OCI-LY7 (cell line): ENCODE measurements at regions not wholly inside any gene's neighbourhood (a gene's known extent, or its start where the extent isn't known, plus 50 kb on each side); places are given as distances from the start of the nearest gene placed in this dataset.

Experiments used
- CTCF ChIP-seq: fragments of 200-600 bp; sonication (generic); conservative IDR thresholded peaks from 2 replicates; pipeline ENCODE4 v1.5.1; 2014; ENCODE audit warnings: mild to moderate bottlenecking, antibody characterized with exemption, low read length, moderate library complexity, mixed read lengths
- EZH2phosphoT487 ChIP-seq: fragments of 200-600 bp; sonication (generic); IDR thresholded peaks from 2 replicates; pipeline ENCODE4 v1.6.1; 2018; ENCODE audit warnings: low read depth, borderline replicate concordance, mild to moderate bottlenecking, mixed run types, antibody characterized with exemption, low read length, moderate library complexity, mixed read lengths

GRCh38 chr14:48052973-48053372 is 377.6 kb upstream of the MDGA2 start:
- TF ChIP-seq CTCF (no peak), EZH2phosphoT487 (no peak)
